Neural crest cell (in vitro differentiated cells): ENCODE measurements at regions not wholly inside any gene's neighbourhood (a gene's known extent, or its start where the extent isn't known, plus 50 kb on each side); places are given as distances from the start of the nearest gene placed in this dataset.
A peak's percentile ranks its signal among the peaks of the same experiment; 100 is the strongest.

Source experiments
- DNase-seq: peaks from one replicate; pipeline ENCODE4 v3.0.0; 2021; ENCODE audit warnings: low read depth, mixed read lengths, low spot score
- H3K27ac Mint-ChIP-seq: one replicate; pipeline ENCODE4 v1.8.0; 2021; ENCODE audit warnings: mild to moderate bottlenecking, mixed read lengths; ENCODE audit not compliant: unreplicated experiment
- H3K27me3 Mint-ChIP-seq: 2 replicates; pipeline ENCODE4 v1.8.0; 2021; ENCODE audit warnings: low read depth, mild to moderate bottlenecking, mixed read lengths
- H3K36me3 Mint-ChIP-seq: 2 replicates; pipeline ENCODE4 v1.8.0; 2021; ENCODE audit warnings: low read depth, mild to moderate bottlenecking, mixed read lengths
- H3K4me1 Mint-ChIP-seq: 2 replicates; pipeline ENCODE4 v1.8.0; 2021; ENCODE audit warnings: mixed read lengths
- H3K4me3 Mint-ChIP-seq: one replicate; pipeline ENCODE4 v1.8.0; 2021; ENCODE audit warnings: mild to moderate bottlenecking, mixed read lengths
- H3K9me3 Mint-ChIP-seq: 2 replicates; pipeline ENCODE4 v1.8.0; 2021; ENCODE audit warnings: mixed read lengths
- CTCF ChIP-seq: fragments of 200-600 bp; sonication (generic); conservative IDR thresholded peaks from 2 replicates; pipeline ENCODE4 v1.5.0; 2021; ENCODE audit warnings: antibody characterized with exemption, mild to moderate bottlenecking

- Mint-ChIP-seq H3K4me3 (no peak overlapping the region), H3K27ac (no peak overlapping the region)
- TF ChIP-seq CTCF, result no peak
Observed at GRCh38 chr1:189301235-189301634, 1176.4 kb downstream of the BRINP3 start.

GRCh38 chr1:189305279-189305678 lies 1172.4 kb downstream of the BRINP3 start:
- Mint-ChIP-seq H3K27me3 (no peaks in the 10 kb centered on the region), H3K36me3 (no peaks in the 10 kb centered on the region)
- TF ChIP-seq CTCF, result no peak

More at GRCh38 chr1:189301235-189301634, 1176.4 kb downstream of the BRINP3 start:
- Mint-ChIP-seq H3K36me3 (no peaks in the 10 kb centered on the region), H3K27me3 (no peaks in the 10 kb centered on the region), H3K9me3 (peaks cover 3% of the 10 kb centered on the region), H3K4me1 (no peaks in the 10 kb centered on the region)
- no peak for DNase-seq

GRCh38 chr1:189311915-189312314 lies 1165.7 kb downstream of the BRINP3 start:
- DNase-seq, result no peak
- Mint-ChIP-seq H3K4me3 (no peak overlapping the region), H3K9me3 (no peaks in the 10 kb centered on the region), H3K36me3 (no peaks in the 10 kb centered on the region), H3K4me1 (peaks cover 26% of the 10 kb centered on the region), H3K27ac (no peak overlapping the region), H3K27me3 (no peaks in the 10 kb centered on the region)
- no peak for TF ChIP-seq CTCF

More at GRCh38 chr1:189305279-189305678, 1172.4 kb downstream of the BRINP3 start:
- no peak for DNase-seq
- Mint-ChIP-seq H3K9me3 (no peaks in the 10 kb centered on the region), H3K27ac (no peak overlapping the region), H3K4me3 (no peak overlapping the region), H3K4me1 (no peaks in the 10 kb centered on the region)

GRCh38 chr1:189312499-189312898 lies 1165.2 kb downstream of the BRINP3 start:
- H3K4me1 Mint-ChIP-seq, result peaks cover 26% of the 10 kb centered on the region
- TF ChIP-seq CTCF, result no peak
- no peak overlapping the region for H3K4me3 Mint-ChIP-seq
- DNase-seq, result no peak
- no peaks in the 10 kb centered on the region for H3K9me3 Mint-ChIP-seq
- H3K27me3 Mint-ChIP-seq, result no peaks in the 10 kb centered on the region
- H3K36me3 Mint-ChIP-seq, result no peaks in the 10 kb centered on the region
- H3K27ac Mint-ChIP-seq, result no peak overlapping the region

- no peak overlapping the region for H3K4me3 Mint-ChIP-seq
- H3K36me3 Mint-ChIP-seq, result no peaks in the 10 kb centered on the region
- no peaks in the 10 kb centered on the region for H3K9me3 Mint-ChIP-seq
- no peak for TF ChIP-seq CTCF
- DNase-seq, result no peak
- H3K4me1 Mint-ChIP-seq, result peaks cover 26% of the 10 kb centered on the region
- no peaks in the 10 kb centered on the region for H3K27me3 Mint-ChIP-seq
- H3K27ac Mint-ChIP-seq, result peak overlapping the region; percentile 59
Observed at GRCh38 chr1:189313488-189313887, 1164.2 kb downstream of the BRINP3 start.
